Fibroblast of gingiva (primary cell): ENCODE measurements at regions not wholly inside any gene's neighbourhood (a gene's known extent, or its start where the extent isn't known, plus 50 kb on each side); places are given as distances from the start of the nearest gene placed in this dataset.
"Not testable (repeated sequence)": the region's sequence is repeated elsewhere in the genome, so short reads cannot be mapped to it uniquely, and the experiment has no call there.

Experiments
- DNase-seq: peaks from one replicate; pipeline ENCODE4 v3.0.0-alpha.2; 2011; ENCODE audit warnings: low read depth

DNA sequence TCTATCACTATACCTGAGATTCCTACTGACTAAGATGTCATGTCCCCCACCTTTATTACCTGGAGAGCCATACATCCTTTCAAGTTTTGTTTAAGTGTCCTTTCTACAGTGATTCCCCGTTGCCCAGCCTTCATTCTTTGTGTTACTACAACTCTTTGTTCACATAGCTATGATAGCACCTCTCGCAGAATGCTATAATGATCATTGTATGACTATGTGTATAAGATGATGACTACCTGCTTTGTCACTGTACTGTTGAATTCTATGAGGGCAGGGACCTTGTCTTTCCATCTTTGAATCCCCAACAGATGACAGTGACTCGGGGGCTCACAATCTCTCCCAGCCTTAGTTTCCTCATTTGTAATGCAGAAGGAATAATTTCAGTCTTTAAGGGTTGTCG, 361.2 kb downstream of the NPR3 start:
- DNase-seq: no peak

DNA sequence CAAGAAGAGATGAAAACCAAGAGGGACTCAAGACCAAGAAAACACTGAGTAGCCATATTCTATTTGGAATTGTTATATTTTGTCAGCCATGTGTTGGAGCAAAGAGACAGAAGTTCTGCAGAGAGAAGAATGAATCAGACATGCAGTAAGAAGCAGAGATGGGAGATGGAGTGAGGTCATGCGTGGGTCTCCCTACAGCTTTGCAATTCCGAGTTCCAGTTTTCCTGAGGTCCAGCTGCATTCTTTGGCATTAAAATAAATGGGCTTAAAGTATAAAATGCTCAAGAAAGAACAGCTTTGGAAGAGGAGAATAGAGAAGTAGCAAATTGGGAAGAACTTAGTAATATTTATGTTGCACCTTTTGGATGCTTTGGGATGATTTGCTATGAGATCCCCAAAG, 361.6 kb downstream of the NPR3 start:
- DNase-seq: no peak

DNA sequence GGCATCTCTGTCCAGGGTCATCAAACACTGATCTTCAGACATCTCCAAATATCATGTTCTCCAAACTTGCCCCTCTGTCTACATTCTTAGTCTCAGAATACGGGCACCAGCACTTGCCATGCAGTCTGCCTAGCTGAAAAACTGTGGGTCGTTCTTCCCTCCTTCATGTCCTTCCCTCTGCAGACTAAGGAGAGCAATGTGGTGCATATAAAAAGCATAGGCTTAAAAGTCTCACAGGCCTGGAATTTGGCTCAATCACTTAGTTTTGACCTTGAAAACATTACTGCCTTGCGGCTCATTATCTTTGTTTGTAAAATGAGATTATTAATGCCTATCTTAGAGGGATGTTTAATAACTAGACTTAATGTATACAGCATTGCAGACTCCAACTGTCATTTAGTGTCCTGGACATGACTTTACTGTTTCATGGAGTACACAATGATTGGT, 362.8 kb downstream of the NPR3 start:
- no peak for DNase-seq

DNA sequence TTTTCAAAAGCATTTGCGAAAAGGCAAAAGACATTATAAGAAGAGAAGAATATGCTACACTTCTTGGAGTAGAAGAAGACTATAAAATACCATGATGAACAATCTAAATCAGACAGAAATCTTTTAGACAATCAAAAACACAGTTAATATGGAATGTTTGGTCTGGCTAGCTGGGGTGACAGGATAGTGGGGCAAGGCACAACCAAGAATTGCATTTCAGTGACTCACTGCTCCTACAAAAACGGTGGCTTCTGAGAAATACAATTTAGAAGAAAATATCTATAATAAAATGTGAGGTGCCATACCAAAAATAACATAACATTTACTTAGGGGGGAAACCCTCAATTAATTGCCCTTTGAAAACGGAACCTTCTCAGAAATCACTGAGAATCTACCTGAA, 363.4 kb downstream of the NPR3 start:
- DNase-seq: no peak

DNA sequence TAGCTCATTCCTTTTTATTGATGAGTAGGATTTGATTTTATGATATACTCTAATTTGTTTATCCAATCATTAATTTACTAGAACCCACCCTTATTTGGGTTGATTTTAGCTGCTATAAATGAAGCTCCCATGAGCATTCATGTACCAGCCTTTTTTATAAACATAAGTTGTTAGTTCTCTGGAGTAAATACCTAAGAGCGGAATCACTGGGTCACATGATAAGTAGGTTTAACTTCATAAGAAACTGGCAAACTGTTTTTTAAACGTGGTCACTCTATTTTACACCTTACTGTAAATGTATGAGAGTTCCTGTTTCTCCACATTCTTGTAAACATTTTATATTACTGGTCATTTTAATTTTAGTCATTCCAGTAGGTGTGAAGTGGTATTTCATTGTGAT, 364.6 kb downstream of the NPR3 start:
- no peak for DNase-seq

DNA sequence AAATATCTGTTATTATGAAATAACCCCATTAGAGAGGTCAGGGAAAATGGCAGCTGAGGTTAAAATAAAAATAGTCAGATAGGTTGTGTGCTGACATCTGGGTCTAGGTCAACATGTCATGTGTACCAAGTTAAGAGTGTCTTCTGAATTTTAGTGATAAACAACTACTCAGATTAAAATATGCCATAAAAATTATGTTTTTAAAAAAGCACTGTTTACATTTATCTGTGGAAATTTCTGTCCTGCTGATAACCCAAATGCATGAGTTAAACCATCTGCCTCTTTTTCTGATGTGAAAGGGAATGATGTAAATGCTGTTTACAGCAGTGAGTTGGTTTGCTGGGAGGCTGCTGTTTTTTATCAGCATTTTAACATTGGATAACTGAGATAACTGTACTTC, 361.2 kb upstream of the TARS1 start:
- DNase-seq: peak; percentile 14

DNA sequence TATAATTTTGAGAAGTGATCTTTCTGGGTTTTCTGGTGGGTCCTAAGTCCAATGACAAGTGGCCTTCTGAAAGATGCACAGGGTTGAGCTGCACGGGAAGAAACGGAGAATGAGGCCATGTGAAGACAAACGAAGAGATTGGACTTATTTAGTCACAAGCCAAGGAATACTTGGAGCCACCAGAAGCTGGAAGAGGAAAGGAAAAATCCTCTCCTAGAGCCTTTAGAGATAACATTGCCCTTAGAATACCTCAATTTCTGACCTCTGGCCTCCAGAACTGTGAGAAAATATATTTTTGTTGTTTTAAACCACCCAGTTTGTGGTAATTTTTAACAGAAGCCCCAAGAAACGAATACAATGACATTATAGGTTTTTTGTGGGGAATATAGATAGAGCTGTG, 360.5 kb upstream of the TARS1 start:
- no peak for DNase-seq

DNA sequence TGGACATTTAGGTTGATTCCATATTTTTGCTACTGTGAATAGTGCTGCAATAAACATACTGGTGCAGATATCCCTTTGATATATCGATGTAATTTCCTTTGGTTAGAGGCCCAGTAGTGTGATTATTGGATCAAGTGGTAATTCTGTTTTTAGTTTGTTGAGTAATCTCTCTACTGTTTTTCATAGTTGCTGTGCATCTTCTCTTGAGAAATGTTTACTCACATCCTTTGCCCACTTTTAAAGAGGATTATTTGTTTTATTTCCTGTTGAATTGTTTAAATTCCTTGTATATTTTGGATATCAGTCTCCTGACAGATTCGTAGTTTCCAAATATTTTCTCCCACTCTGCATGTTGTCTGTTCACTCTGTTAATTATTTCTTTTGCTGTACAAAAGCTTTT, 352.6 kb upstream of the TARS1 start:
- DNase-seq: peak; percentile 50

DNA sequence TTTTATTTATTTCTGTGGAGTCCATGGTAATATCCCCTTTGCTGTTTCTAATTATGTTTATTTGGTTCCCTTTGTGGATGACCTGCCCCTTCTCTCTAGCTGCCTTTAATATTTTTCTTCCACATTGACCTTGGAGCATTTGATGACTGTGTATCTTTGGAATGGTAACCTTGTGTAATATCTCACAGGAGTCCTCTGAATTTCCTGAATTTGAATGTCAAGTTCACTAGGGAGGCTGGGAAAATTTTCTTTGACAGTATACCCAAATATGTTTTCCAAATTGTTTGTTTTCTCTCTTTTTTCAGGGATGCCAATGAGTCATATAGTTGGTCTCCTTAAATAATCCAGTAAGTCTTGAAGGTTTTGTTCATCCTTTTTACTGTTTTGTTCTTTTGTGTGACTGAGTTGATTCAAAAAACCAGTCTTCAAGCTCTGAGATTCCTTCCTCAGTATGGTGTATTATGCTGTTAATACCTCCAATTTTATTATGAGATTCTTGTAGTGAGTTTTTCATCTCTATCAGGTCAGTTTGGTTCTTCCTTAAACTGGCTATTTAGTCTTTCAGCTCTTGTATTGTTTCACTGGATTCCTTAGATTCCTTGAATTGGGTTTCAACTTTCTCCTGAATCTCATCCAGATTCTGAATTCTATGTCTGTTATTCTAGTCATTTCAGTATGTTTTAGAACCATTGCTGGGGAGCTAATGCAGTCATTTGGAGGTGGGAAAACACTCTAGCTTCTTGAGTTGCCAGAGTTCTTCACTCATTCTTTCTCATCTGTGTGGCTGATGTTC, 349.0 kb upstream of the TARS1 start:
- DNase-seq: peak; percentile 90

DNA sequence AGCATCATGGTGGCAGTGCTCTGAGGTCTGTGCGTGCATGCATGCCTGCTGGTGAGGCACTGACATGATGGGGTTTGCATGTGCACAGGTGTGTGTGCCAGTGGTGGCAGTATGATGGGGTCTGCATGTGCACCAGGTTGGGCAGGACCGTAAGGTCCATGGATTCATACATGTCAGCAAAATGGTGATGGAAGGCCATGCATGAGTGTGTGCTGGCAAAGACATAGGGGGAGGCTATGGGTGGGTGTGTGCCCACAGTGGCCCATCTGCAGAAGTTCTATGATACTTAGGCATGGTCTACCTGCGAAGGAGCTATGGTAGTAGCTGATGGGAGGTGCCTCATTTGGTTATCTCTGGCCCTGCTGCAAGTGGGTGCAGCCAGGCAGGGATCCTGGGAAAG, 348.0 kb upstream of the TARS1 start:
- no peak for DNase-seq

DNA sequence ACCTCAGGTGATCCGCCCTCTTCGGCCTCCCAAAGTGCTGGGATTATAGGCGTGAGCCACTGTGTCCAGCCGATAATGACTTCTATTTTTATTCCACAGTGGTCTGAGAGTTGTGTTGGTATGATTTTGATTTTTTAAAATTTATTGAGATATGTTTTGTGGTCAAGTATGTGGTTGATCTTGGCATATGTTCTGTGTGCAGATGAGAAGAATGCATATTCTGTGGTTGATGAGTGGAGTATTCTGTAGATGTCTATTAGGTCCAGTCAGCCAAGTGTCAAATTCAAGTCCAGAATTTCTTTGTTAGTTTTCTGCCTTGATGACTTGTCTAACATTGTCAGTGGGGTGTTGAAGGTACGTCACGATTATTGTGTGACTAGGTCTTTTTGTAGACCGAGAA, 338.2 kb upstream of the TARS1 start:
- DNase-seq: no peak

DNA sequence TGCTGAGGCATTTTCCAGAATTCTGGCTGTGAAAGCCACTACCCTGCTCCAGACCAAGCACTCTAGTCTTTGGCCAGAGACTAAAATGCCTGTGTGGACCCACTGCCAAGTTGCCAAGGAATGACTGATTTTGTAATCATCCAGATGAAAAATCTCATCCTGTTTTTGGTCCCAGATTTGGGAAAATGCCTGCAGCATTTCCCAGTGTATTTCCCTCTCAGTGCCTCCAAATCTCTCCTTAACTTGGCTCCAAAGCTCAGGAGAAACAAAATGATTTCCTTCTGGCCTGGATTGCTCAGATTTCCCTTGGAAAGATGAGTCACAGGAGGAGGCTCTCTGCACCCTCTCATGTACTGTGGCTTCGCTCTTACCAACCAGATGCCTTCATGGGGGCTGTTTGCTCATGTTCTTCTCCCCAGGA, 335.2 kb upstream of the TARS1 start:
- DNase-seq: peak; percentile 76

DNA sequence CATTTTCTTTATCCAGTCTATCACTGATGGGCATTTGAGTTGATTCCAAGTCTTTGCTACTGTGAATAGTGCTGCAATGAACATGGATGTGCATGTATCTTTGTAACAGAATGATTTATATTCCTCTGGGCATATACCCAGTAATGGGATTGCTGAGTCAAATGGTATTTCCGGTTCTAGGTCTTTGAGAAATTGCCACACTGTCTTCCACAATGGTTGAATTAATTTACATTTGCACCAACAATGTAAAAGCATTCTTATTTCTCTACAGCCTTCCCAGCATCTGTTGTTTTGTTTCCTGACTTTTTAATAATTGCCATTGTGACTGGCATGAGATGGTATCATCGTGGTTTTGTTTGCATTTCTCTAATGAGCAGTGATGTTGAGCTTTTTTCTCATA, 330.3 kb upstream of the TARS1 start:
- DNase-seq: peak; percentile 28

DNA sequence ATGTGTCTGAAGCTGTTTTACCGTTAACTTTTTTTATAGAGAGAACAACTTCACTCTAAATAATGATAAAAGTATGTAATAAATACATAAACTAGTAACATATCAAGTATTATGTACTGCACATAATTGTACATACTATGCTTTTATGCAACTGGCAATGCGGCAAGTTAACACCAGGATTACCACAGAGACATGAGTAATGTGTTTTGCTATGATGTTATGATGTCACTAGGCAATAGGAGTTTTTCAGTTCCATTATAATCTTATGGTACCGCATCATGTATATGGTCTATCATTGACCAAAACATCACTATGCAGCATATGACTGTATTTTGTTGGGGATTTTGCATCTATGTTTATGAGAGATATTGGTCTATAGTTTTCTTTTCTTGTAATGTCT, 326.4 kb upstream of the TARS1 start:
- DNase-seq: no peak

DNA sequence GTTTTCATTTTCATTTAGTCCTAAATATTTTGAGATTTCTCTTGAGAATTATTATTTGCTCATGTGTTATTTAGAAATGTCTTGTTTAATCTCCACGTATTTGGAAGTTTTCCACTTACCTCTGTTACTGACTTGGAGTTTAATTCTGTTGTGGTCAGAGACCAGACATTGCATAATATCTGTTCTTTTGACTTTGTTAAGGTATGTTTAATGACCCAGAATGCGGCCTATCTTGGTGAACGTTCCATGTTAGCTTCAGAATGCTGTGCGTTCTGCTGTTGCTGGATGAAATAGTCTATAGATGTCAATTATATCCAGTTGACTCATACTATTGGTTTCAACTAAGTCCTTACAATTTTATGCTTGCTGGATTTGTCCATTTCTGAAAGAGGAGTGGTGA, 325.3 kb upstream of the TARS1 start:
- DNase-seq: no peak

DNA sequence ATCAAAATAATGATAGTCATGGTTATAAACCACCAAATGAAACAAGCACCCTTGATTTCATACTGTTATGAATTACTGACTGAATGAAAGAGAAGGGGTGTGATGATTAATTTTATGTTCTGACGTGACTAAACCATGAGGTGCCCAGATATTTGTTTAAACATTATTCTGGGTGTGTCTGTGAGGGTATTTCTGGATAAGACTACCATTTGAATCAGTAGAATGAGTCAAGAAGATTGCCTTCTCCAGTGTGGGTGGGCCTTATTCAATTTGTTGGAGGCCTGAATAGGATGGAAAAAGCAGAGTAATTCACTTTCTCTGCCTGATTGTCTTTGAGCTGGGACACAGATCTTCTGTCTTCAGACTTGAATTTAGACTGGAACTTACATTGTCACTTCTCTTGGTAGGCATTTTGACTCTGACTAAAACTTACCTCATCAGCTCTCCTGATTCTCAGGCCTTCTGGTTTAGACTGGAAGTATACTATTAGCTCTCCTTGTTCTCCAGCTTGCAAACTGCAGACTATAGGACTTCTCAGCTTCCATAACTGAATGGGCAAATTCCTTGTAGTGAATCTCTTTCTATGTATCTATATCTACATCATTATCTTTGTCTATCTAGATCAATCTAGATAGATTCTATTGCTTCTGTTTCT, 321.9 kb upstream of the TARS1 start:
- DNase-seq: no peak

DNA sequence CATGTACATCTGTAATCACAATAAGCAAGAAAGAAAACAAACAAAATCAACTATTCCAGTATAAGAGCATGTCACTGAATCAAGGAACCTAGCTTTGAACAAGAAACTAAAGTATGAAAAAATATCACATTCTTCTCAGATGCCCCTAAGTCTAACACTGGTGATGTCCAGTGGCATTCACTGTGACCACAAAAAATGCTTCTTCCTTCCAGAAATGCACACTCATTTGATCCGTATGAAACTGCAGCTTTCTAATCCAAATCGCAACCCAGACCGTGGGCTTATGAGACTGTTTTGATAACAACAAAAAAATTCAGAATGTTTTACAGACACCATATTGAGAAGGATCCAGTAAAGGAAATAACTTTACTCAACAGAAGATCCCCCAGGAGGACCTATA, 320.1 kb upstream of the TARS1 start:
- peak; percentile 61 for DNase-seq

DNA sequence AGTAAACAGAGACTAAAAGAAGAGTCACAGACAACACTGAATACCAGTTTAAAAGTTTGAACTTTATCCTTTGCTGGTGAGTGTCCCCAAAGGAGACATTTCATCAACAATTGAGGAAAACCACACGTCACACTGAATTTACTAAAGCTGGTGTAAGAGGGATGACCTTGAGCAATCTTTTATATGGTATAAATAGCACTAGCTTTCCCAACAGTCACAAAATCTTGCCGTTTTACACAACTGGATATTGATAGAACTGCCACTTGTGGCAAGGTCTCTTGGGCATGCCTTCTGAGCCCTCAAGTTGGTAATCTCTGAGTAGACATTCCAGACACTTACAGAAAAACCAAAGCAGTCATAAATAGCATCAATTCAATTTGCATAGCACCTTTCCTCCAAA, 311.5 kb upstream of the TARS1 start:
- DNase-seq: peak; percentile 86

DNA sequence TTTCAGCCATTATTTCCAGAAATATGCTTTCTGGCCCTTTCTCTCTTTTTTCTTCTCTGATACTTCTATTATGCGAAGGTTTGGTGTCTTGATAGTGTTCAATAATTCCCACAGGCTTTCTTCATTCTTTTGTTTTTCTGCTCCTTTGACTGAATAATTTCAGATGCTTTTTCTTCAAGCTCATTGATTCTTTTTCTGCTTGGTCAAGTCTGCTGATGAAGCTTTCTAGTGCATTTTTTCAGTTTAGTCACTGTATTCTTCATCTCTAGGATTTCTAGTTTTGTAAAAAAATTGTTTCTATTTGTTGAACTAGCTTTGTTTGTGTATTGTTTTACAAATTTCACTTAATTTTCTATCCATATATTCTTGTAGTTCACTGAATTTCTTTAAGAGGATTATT, 304.0 kb upstream of the TARS1 start:
- DNase-seq: no peak

DNA sequence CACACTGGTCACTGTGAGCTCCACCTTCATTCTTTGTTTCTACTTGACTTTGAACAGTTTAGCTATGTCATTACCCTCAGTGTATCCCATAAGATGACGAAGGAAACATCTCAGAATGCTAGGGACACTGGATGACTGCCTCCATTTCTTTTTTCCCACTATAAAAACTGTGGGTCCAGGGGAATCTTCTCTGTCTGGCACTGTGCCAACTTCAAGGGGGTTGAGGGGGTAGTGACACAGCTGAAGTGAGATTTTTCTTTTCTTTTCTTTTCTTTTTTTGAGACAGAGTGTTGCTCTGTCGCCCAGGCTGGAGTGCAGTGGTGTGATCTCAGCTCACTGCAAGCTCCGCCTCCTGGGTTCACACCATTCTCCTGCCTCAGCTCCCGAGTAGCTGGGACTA, 302.6 kb upstream of the TARS1 start:
- not testable (repeated sequence) for DNase-seq

DNA sequence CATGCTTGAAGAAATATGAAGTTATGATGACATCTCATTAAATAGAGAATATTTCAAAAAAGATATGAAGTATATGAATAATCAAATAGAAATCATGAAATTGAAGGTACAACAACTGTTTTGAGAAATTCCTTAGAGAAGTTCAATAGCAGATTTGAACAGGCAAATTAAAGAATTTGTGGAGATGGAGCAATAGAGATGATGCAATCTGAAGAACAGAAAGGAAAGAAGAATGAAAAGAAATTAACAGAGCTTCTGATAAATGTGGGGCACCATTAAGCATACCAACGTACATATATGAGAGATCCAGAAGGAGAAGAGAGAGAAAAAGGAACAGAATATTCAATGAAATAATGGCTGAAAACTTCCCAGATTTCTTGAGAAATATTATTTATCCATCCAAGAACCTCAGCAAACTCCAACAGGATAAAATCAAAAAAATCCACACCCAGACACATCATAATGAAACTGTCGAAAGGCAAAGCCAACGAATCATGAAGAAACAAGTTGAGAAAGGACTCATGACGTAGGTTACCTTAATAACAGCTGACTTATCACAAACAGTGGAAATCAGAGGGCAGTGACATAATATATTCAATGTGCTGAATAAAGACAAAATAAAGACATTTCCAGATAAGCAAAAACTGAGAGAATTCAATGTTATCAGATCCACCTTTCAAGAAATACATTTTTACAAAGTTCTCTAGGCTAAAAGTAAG, 297.2 kb upstream of the TARS1 start:
- no peak for DNase-seq

DNA sequence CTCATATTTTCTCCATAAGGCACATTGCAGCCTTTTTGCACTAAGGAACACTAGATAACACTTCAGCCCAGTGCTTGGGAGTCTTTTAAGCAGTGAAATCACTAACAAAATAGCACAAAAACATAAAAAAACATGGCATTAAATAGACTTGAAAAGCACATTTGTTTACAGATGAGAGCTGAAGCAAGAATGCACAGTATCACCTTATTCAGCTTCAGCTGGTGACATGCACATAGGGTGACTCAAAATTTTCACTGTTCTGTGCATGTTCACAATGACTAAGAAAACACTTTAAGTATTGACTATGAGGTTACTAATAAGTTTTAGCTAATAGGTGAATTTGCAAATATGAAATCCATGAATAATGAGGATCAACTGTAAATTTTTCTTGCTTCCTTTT, 293.9 kb upstream of the TARS1 start:
- no peak for DNase-seq

DNA sequence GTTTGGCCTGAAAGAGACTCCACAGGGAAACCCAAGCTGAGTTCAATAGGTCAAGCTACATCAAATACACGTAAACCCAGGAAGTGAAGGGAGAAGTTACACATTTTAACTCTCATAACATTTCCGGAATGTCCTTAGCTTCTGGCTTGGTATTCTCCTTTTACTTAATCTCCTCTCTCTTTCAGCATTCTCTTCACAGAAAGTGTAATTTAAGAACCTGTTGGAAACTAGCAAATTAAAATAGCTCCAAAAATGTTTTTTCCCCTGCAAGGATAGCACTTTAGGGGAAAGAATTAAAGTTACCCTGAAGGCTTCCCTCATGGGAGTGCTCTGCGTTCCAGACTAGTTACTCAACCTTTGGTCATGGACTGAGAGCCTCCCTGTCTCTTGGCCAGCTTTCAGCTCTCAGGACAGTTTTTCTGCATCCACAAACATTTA, 292.7 kb upstream of the TARS1 start:
- peak; percentile 94 for DNase-seq
